HG02885 (cell line): ENCODE measurements at regions not wholly inside any gene's neighbourhood (a gene's known extent, or its start where the extent isn't known, plus 50 kb on each side); places are given as distances from the start of the nearest gene placed in this dataset.

Source experiments
- ATAC-seq: cut with Tn5 transposase; IDR thresholded peaks from one replicate; pipeline ENCODE4 v1.9.1; 2021; ENCODE audit warnings: mild to moderate bottlenecking; ENCODE audit not compliant: unreplicated experiment, poor library complexity

GRCh38 chr10:128277267-128277840 lies 151.1 kb upstream of the MKI67 start:
- no peak for ATAC-seq

DNA sequence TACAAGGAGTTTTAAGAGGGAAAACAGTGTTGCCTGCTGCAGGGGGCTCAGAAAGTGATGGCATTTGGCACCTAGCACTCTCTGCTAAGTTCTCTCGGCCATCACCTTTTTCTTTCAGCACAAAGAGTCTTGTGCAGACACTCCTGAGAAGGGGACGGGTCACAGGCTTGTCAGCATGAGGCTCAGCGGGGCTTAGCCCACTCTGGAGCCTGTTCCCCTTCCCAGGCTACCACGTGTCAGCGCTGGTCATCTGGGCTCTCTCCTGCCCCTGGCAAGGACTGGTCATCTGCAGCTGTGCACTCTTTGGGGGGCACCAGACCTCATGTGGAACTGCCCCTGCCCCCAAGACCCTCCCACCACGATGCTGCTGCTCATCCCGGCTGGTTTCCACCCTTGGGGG lies 152.1 kb upstream of the MKI67 start:
- no peak for ATAC-seq

DNA sequence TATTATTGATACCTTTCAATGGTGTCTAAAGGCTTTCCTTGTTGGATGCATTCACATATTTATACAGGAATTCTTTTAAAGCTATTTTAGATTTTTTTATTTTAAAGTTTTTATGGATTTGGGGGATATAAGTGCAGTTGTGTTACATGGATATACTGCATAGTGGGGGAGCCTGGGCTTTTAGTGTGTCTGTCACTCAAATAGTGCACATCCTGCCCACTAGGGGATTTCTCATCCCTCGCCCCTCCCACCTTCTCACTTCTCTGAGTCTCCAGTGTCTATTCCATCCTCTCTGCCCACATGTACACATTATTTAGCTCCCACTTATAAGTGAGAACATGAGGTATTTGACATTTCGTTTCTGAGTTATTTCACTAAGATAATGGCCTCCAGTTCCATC lies 154.0 kb upstream of the MKI67 start:
- no peak for ATAC-seq

GRCh38 chr10:128281343-128281742 lies 155.1 kb upstream of the MKI67 start:
- no peak for ATAC-seq

- ATAC-seq: no peak
Measured at GRCh38 chr10:128281861-128282260, 155.6 kb upstream of the MKI67 start.

DNA sequence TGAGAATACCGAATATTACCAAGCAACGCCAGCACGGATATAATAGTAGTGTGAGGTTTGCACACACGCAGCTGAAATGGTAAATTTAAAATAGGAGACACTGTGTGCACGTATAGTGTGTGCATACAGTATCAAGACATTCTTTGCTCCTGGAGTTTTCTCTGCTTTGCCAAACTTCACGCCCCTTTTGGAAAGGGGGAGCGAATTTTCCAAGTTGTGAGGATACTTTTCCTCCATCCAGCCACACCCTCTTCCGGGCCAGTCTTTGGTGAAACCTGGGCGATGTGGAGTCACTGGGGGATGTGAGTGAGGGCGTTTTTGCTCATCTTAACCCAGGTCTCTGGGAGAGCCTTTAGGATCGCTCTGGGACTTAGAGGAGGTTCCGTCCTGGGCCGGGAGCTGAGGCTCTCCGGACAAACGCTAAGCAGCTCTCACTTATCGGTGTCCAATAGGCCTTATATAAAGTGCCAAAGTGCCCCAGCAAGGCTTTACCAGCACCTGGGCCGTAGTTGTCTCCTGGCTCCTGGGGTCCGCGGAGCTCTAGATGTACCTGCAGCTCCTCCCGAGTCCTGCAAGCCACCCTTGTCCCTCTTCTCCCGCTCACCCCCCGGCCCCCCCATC lies 160.0 kb upstream of the MKI67 start:
- no peak for ATAC-seq

- ATAC-seq: no peak
Measured at GRCh38 chr10:128286762-128287500, 160.7 kb upstream of the MKI67 start.

GRCh38 chr10:128287921-128288320 lies 161.7 kb upstream of the MKI67 start:
- ATAC-seq: no peak

GRCh38 chr10:128289621-128290020 lies 163.4 kb upstream of the MKI67 start:
- no peak for ATAC-seq

GRCh38 chr10:128295003-128295402 lies 168.8 kb upstream of the MKI67 start:
- ATAC-seq: no peak

GRCh38 chr10:128296253-128297007 lies 170.2 kb upstream of the MKI67 start:
- ATAC-seq: no peak

GRCh38 chr10:128297709-128298378 lies 171.6 kb upstream of the MKI67 start:
- ATAC-seq: no peak

DNA sequence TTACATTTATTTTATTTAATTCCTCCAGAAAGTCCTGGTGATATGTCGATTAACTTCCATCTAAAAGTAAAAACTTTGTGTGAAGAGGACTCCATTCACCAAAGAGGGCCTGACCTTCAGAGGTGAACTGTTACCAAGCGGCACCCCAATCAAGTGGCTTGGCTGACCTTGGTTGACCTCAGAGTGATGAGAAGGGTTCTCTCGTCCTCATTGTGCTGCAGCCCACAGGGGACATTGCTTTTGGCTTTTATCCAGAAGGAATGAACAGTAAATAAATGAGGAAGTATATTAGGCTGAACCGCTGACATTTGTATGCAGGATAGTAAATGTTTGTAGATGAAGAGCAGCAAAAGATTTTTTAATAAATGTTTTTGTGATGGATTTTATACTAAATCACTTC lies 172.4 kb upstream of the MKI67 start:
- ATAC-seq: no peak

- ATAC-seq: no peak
Measured at GRCh38 chr10:128300290-128300824, 174.1 kb upstream of the MKI67 start.

DNA sequence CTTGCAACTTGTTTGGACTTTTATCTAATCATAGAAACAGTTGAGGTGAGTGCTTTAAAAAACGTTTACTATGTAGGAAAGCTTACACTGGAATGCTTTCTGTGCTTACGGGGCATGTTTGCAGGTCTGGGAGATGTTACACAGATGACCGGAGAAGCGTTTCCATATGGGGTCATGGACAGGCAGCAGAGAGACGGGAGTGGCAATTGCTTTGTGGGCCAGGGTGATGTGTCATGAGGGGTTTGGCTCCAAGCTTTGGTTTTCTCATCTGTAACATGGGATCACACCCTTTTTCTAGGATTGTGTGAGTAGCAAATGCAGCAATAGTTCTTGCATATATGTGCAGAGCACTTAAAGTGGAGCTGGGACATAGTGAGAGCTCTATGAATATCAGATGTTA lies 174.8 kb upstream of the MKI67 start:
- no peak for ATAC-seq

- ATAC-seq: no peak
Measured at GRCh38 chr10:128302808-128303207, 176.6 kb upstream of the MKI67 start.

- ATAC-seq: no peak
Measured at GRCh38 chr10:128304271-128304670, 178.0 kb upstream of the MKI67 start.

GRCh38 chr10:128305601-128306345 lies 179.6 kb upstream of the MKI67 start:
- ATAC-seq: no peak

GRCh38 chr10:128306535-128306934 lies 180.3 kb upstream of the MKI67 start:
- ATAC-seq: no peak

GRCh38 chr10:128306966-128307365 lies 180.7 kb upstream of the MKI67 start:
- ATAC-seq: no peak
